Endothelial cell of umbilical vein (primary cell): ENCODE measurements at regions not wholly inside any gene's neighbourhood (a gene's known extent, or its start where the extent isn't known, plus 50 kb on each side); places are given as distances from the start of the nearest gene placed in this dataset.

ENCODE experiments used
- BruUV-seq: library from RNA; stranded (reverse); fragments of 400-500 nt; replicated peaks from 2 replicates; lab custom pipeline; 2021; lab: Mats Ljungman, UMichigan
- CTCF ChIA-PET: fragments of 300-600, 350-600 bp; sonication (Branson Sonifier 250); formaldehyde crosslinking; loops from one replicate; lab custom pipeline; 2021; ENCODE audit warnings: antibody characterized with exemption, inconsistent platforms; lab: Charles Lee
- POLR2A ChIA-PET: fragments of 300-600, 350-600 bp; sonication (Branson Sonifier 250); formaldehyde crosslinking; loops from one replicate; lab custom pipeline; 2021; ENCODE audit warnings: antibody characterized with exemption, inconsistent platforms; lab: Charles Lee
- DNase-seq: peaks from one replicate; pipeline ENCODE4 v3.0.0-alpha.2; 2011; ENCODE audit warnings: low read depth, low spot score
- FAIRE-seq: peaks from 2 replicates; lab custom pipeline; 2011; peaks lifted over from hg19 to GRCh38; lab: Jason Lieb, UNC
- H2AFZ ChIP-seq: 2 replicates; pipeline ENCODE4 v1.6.0; 2012; ENCODE audit warnings: low read depth, low read length, control low read depth, inconsistent platforms
- H3K27ac ChIP-seq: 2 replicates; pipeline ENCODE4 v1.5.1; 2011; ENCODE audit warnings: low read depth, mild to moderate bottlenecking, control low read depth, low read length, moderate library complexity; ENCODE audit not compliant: insufficient read depth
- H3K27me3 ChIP-seq, 2 experiments: 2 replicates each; pipeline versions ENCODE4 v1.6.0 to v1.6.1; 2011; ENCODE audit warnings: low read length in 2 of 2, mixed read lengths in 1 of 2; ENCODE audit not compliant: control insufficient read depth in 2 of 2, insufficient read depth in 2 of 2
- H3K36me3 ChIP-seq, 2 experiments: 2 replicates in 1 of 2; 3 replicates in 1 of 2; pipeline ENCODE4 v1.5.1; 2011; ENCODE audit warnings: low read length in 2 of 2, mild to moderate bottlenecking in 1 of 2, moderate library complexity in 1 of 2; ENCODE audit not compliant: control insufficient read depth in 2 of 2, insufficient read depth in 2 of 2; ENCODE audit errors: extremely low read depth in 1 of 2
- H3K4me1 ChIP-seq: 3 replicates; pipeline ENCODE4 v1.5.1; 2011; ENCODE audit warnings: mild to moderate bottlenecking, low read length; ENCODE audit not compliant: control insufficient read depth, insufficient read depth; ENCODE audit errors: extremely low read depth
- H3K4me2 ChIP-seq: 2 replicates; pipeline ENCODE4 v1.6.1; 2011; ENCODE audit warnings: low read length, control low read depth, mixed read lengths; ENCODE audit not compliant: insufficient read depth
- H3K4me3 ChIP-seq, 3 experiments: fragments of 200-600 bp in 1 of 3; sonication (generic), shearing (Covaris generic) in 1 of 3; replicated peaks in 1 of 3; 2 replicates each; pipeline ENCODE4 v1.5.1; 2011 to 2016; ENCODE audit warnings: control low read depth in 3 of 3, low read length in 3 of 3, mild to moderate bottlenecking in 2 of 3, inconsistent platforms in 1 of 3, low read depth in 1 of 3, moderate library complexity in 1 of 3; ENCODE audit not compliant: insufficient read depth in 1 of 3
- H3K79me2 ChIP-seq: 2 replicates; pipeline ENCODE4 v1.6.0; 2012; ENCODE audit warnings: low read length, inconsistent platforms; ENCODE audit not compliant: control insufficient read depth, insufficient read depth
- H3K9ac ChIP-seq: replicated peaks from 2 replicates; pipeline ENCODE3; 2011; ENCODE audit warnings: low read length, control low read depth; ENCODE audit not compliant: insufficient read depth; ENCODE audit errors: extremely low read depth
- H3K9me1 ChIP-seq: replicated peaks from 3 replicates; pipeline ENCODE4 v1.6.0; 2011; ENCODE audit warnings: mild to moderate bottlenecking, low read length; ENCODE audit not compliant: control insufficient read depth, insufficient read depth; ENCODE audit errors: extremely low read depth
- H3K9me3 ChIP-seq: replicated peaks from 2 replicates; pipeline ENCODE4 v1.5.1; 2012; ENCODE audit warnings: low read length, inconsistent platforms; ENCODE audit not compliant: control insufficient read depth, insufficient read depth
- H4K20me1 ChIP-seq: replicated peaks from 2 replicates; pipeline ENCODE3; 2011; ENCODE audit warnings: mild to moderate bottlenecking, low read length; ENCODE audit not compliant: control insufficient read depth, insufficient read depth; ENCODE audit errors: extremely low read depth
- CTCF ChIP-seq, 2 donors: IDR thresholded peaks; 1 replicate in 1 of 2; 2 replicates in 1 of 2; pipeline ENCODE4 v1.5.1; 2011; ENCODE audit warnings: low read length in 2 of 2, mild to moderate bottlenecking in 2 of 2, moderate library complexity in 2 of 2, control low read depth in 1 of 2, inconsistent platforms in 1 of 2, low read depth in 1 of 2; ENCODE audit not compliant: insufficient read depth in 1 of 2; ENCODE audit errors: extremely low read depth in 1 of 2
- EZH2 ChIP-seq: IDR thresholded peaks from 2 replicates; pipeline ENCODE4 v1.6.1; 2012; ENCODE audit warnings: borderline replicate concordance, low read depth, mild to moderate bottlenecking, moderate library complexity, low read length, inconsistent platforms; ENCODE audit not compliant: severe bottlenecking
- FOS ChIP-seq: IDR thresholded peaks from 2 replicates; pipeline ENCODE4 v1.6.1; 2011; ENCODE audit warnings: mild to moderate bottlenecking, low read length, moderate library complexity, borderline replicate concordance; ENCODE audit not compliant: insufficient read depth
- GATA2 ChIP-seq: IDR thresholded peaks from 2 replicates; pipeline ENCODE4 v1.7.0; 2011; ENCODE audit warnings: low read depth, mild to moderate bottlenecking, moderate library complexity, mixed read lengths, low read length; ENCODE audit not compliant: insufficient read length, insufficient read depth
- JUN ChIP-seq: IDR thresholded peaks from 2 replicates; pipeline ENCODE4 v1.6.1; 2011; ENCODE audit warnings: borderline replicate concordance, low read depth; ENCODE audit not compliant: insufficient read length, insufficient read depth
- MAX ChIP-seq: IDR thresholded peaks from 2 replicates; pipeline ENCODE4 v1.6.1; 2011; ENCODE audit not compliant: insufficient read depth, insufficient read length
- MYC ChIP-seq: IDR thresholded peaks from one replicate; pipeline ENCODE4 v1.6.1; 2011; ENCODE audit warnings: mild to moderate bottlenecking, low read depth, low read length
- POLR2A ChIP-seq: IDR thresholded peaks from 2 replicates; pipeline ENCODE4 v1.6.1; 2012; ENCODE audit warnings: low read depth, mild to moderate bottlenecking, control low read depth, low read length
- POLR2AphosphoS5 ChIP-seq: IDR thresholded peaks from 2 replicates; pipeline ENCODE4 v1.6.1; 2012; ENCODE audit warnings: low read depth, mild to moderate bottlenecking, control low read depth, low read length, moderate library complexity; ENCODE audit not compliant: insufficient read depth
- dilution Hi-C: fragments of 300-500 bp; cut with MboI; formaldehyde crosslinking; loops from one replicate; pipeline ENCODE4 v1.15.0; 2019; ENCODE audit warnings: low sequenced_read_pairs; ENCODE audit not compliant: extremely low pct_ligation_motif_present
- intact Hi-C: fragments of 100-400 bp; cut with micrococcal nuclease; formaldehyde crosslinking; loops from one replicate; pipeline ENCODE4 v1.10.0; 2022

- dilution Hi-C loops, result no loop called here
Measured at GRCh38 chr2:215716956-215717355, 281.1 kb upstream of the FN1 start.

GRCh38 chr2:215712871-215713790 is 277.3 kb upstream of the FN1 start:
- Histone ChIP-seq H3K27me3 (no peaks in the 10 kb centered on the region), H3K9me3 (no peaks in the 10 kb centered on the region), H3K36me3 (no peaks in the 10 kb centered on the region), H4K20me1 (no peaks in the 10 kb centered on the region), H2AFZ (peak overlapping the region; percentile 42), H3K27ac (peak overlapping the region; percentile 98), H3K4me2 (peak overlapping the region; percentile 69), H3K4me3 (no peak overlapping the region), H3K79me2 (no peaks in the 10 kb centered on the region), H3K9ac (peak overlapping the region; percentile 84), H3K9me1 (no peaks in the 10 kb centered on the region), H3K4me1 (peaks cover 64% of the 10 kb centered on the region)
- intact Hi-C loops, result no loop called here
- TF ChIP-seq FOS (no peak), CTCF (IDR thresholded peaks at IDR 0.05; ENCODE audit: extremely low read depth in 1 of 2, insufficient read depth in 1 of 2, low read depth in 1 of 2, low read length in 2 of 2) (no peak), POLR2A (no peak), MAX (no peak), JUN (no peak), GATA2 (no peak), POLR2AphosphoS5 (no peak), MYC (no peak), EZH2 (no peak)
- ChIA-PET CTCF (interaction anchor here (0.8 to 1.1 kb wide), 2 partner anchors 11 to 20 kb away, joined by 3 read pairs; no protein-coding TSS in a partner anchor), POLR2A (no interaction called here)
- no TSS peak for BruUV-seq
- FAIRE-seq (no peak), DNase-seq (peak; percentile 33)
- dilution Hi-C loops, result no loop called here

More at GRCh38 chr2:215716956-215717355, 281.1 kb upstream of the FN1 start:
- DNase-seq (no peak), FAIRE-seq (no peak)
- intact Hi-C loops, result loop anchor here (1.0 kb wide), 1 partner anchor 131 kb away; no protein-coding TSS in a partner anchor
- Histone ChIP-seq H3K9me1 (no peaks in the 10 kb centered on the region), H4K20me1 (no peaks in the 10 kb centered on the region), H3K4me2 (no peak overlapping the region), H3K9ac (peak overlapping the region; percentile 73), H3K27ac (peak overlapping the region; percentile 92), H3K4me3 (no peak overlapping the region), H3K4me1 (peaks cover 53% of the 10 kb centered on the region), H3K9me3 (no peaks in the 10 kb centered on the region), H3K27me3 (no peaks in the 10 kb centered on the region), H3K79me2 (no peaks in the 10 kb centered on the region), H3K36me3 (peaks cover 0 to under 1% of the 10 kb centered on the region in 2 experiments), H2AFZ (no peak overlapping the region)
- CTCF ChIA-PET, result no interaction called here
- no peak for TF ChIP-seq POLR2AphosphoS5
- no peak for TF ChIP-seq POLR2A
- POLR2A ChIA-PET, result no interaction called here
- BruUV-seq, result TSS peak; percentile 56
